KMS-11 (cell line): ENCODE measurements at regions not wholly inside any gene's neighbourhood (a gene's known extent, or its start where the extent isn't known, plus 50 kb on each side); places are given as distances from the start of the nearest gene placed in this dataset.

Experiments used
- H2AFZ ChIP-seq: fragments of 200-600 bp; sonication (generic); 2 replicates; pipeline ENCODE4 v1.6.1; 2016; ENCODE audit warnings: antibody characterized with exemption, mixed run types, low read depth
- H3K27ac ChIP-seq: fragments of 200-600 bp; sonication (generic); 2 replicates; pipeline ENCODE4 v1.6.1; 2016; ENCODE audit warnings: mild to moderate bottlenecking, mixed run types
- H3K27me3 ChIP-seq: fragments of 200-600 bp; sonication (generic); 2 replicates; pipeline ENCODE4 v1.6.1; 2017; ENCODE audit warnings: mild to moderate bottlenecking, low read depth, mixed run types, moderate library complexity; ENCODE audit not compliant: insufficient read depth
- H3K36me3 ChIP-seq: fragments of 200-600 bp; sonication (generic); 2 replicates; pipeline ENCODE4 v1.6.1; 2017; ENCODE audit warnings: mild to moderate bottlenecking, mixed run types; ENCODE audit not compliant: insufficient read depth
- H3K4me1 ChIP-seq: fragments of 200-600 bp; sonication (generic); 2 replicates; pipeline ENCODE4 v1.6.1; 2016; ENCODE audit warnings: mild to moderate bottlenecking, low read depth, mixed run types; ENCODE audit not compliant: poor library complexity, severe bottlenecking
- H3K4me2 ChIP-seq: fragments of 200-600 bp; sonication (generic); 2 replicates; pipeline ENCODE4 v1.7.0; 2016; ENCODE audit warnings: mild to moderate bottlenecking, mixed run types
- H3K4me3 ChIP-seq: fragments of 200-600 bp; sonication (generic); IDR thresholded peaks from 2 replicates; pipeline ENCODE4 v1.6.1; 2017; ENCODE audit warnings: low read depth, low read length, mixed read lengths; ENCODE audit not compliant: insufficient read depth
- H3K79me2 ChIP-seq: fragments of 200-600 bp; sonication (generic); 2 replicates; pipeline ENCODE4 v1.6.1; 2016; ENCODE audit warnings: low read depth, mixed run types; ENCODE audit not compliant: insufficient read depth
- H3K9ac ChIP-seq: fragments of 200-600 bp; sonication (generic); 2 replicates; pipeline ENCODE4 v1.6.1; 2016; ENCODE audit warnings: mild to moderate bottlenecking, mixed run types
- H4K20me1 ChIP-seq: fragments of 200-600 bp; sonication (generic); 2 replicates; pipeline ENCODE4 v1.6.1; 2016; ENCODE audit warnings: mild to moderate bottlenecking, mixed run types; ENCODE audit not compliant: insufficient read depth
- TF ChIP-seq, protein P1 (sequence below): fragments of 200-600 bp; sonication (generic); conservative IDR thresholded peaks from 2 replicates; pipeline ENCODE4 v1.6.1; 2017; ENCODE audit warnings: low read depth, mild to moderate bottlenecking, antibody characterized with exemption, low read length, moderate library complexity, mixed read lengths

DNA sequence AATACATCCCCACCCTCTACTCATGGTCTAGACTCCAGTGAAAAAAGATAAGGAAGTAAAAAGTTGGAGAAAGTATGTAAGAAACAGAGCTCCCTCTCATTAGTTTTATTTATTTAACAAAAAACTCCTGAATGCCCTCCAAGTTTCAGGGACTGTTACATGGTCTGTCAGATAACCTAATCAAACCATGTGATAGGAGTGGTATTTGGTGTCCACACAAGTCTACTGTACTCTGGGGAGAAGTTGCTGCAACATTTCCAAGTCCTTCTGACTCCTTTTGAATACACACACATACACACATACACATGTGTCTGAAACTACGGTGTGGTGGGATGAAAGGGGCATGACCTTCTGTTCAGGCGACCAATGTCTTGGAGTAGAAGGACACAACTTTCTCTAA lies 320.0 kb downstream of the ADGRG6 start:
- Histone ChIP-seq H3K9ac (no peak overlapping the region), H4K20me1 (no peaks in the 10 kb centered on the region), H3K27ac (no peak overlapping the region), H3K36me3 (no peaks in the 10 kb centered on the region), H3K27me3 (no peaks in the 10 kb centered on the region), H3K4me3 (no peak overlapping the region), H2AFZ (no peak overlapping the region), H3K79me2 (no peaks in the 10 kb centered on the region), H3K4me2 (no peak overlapping the region), H3K4me1 (no peaks in the 10 kb centered on the region)
- TF ChIP-seq, protein P1, sequence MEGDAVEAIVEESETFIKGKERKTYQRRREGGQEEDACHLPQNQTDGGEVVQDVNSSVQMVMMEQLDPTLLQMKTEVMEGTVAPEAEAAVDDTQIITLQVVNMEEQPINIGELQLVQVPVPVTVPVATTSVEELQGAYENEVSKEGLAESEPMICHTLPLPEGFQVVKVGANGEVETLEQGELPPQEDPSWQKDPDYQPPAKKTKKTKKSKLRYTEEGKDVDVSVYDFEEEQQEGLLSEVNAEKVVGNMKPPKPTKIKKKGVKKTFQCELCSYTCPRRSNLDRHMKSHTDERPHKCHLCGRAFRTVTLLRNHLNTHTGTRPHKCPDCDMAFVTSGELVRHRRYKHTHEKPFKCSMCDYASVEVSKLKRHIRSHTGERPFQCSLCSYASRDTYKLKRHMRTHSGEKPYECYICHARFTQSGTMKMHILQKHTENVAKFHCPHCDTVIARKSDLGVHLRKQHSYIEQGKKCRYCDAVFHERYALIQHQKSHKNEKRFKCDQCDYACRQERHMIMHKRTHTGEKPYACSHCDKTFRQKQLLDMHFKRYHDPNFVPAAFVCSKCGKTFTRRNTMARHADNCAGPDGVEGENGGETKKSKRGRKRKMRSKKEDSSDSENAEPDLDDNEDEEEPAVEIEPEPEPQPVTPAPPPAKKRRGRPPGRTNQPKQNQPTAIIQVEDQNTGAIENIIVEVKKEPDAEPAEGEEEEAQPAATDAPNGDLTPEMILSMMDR, result no peak

DNA sequence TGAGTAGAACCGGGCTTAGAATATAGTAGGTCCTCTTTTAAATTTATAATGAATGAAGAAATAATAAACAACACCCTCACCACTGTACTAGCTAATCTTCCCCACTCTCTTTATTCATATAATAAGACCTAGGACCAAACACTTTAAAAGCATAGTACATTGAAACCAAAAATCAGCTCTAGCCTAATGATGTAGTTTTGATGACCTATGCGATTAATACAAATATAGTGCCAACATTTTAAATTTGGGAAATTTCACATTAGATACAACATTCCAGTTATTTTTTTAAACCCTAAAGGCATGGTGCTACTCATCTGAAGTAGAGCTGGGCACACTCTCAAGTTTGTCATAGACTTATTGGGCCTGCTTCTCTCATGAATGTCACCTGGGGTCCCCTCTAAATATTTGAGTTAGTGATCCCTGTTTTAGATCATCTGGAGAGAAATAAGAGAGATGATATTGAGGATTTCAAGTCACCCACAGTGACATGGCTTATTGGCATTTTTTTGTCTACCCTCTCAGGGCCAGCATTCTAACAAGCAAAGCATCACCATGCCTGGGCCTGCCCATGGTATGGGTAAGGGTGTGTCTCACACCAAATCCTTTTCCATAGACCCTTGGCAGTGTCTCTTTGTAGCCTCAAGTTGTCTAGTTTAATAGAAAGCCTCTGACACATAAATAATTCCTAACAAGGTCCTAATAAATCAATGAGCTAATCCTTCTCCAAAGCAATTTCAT lies 319.8 kb downstream of the HIVEP2 start:
- Histone ChIP-seq H3K79me2 (no peaks in the 10 kb centered on the region), H2AFZ (no peak overlapping the region), H3K27me3 (no peaks in the 10 kb centered on the region), H3K4me1 (no peaks in the 10 kb centered on the region), H4K20me1 (no peaks in the 10 kb centered on the region), H3K36me3 (no peaks in the 10 kb centered on the region), H3K4me2 (no peak overlapping the region), H3K27ac (no peak overlapping the region), H3K4me3 (no peak overlapping the region), H3K9ac (no peak overlapping the region)
- TF ChIP-seq, protein P1, result no peak

DNA sequence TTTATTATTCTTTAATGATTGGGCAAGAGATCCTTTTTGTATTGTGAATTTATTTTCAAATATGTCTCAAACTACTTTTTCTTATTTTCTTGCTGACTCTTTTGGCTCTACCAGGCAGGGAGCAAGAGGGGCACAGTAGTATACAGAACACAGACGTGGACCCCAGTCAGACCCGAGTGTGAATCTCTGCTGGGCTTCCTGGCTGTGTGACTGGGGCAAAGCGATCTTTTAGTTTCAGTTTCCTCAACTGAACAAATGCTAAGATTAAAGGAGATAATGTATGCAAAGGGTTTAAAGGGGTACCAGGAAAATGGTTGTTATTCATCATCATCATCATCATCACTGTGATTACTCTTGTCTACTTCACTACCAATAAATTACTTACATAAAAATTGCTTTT lies 317.5 kb downstream of the HIVEP2 start:
- Histone ChIP-seq H3K79me2 (no peaks in the 10 kb centered on the region), H3K4me2 (no peak overlapping the region), H3K4me3 (no peak overlapping the region), H3K27ac (no peak overlapping the region), H4K20me1 (no peaks in the 10 kb centered on the region), H3K4me1 (no peaks in the 10 kb centered on the region), H3K27me3 (no peaks in the 10 kb centered on the region), H3K36me3 (no peaks in the 10 kb centered on the region), H2AFZ (no peak overlapping the region), H3K9ac (no peak overlapping the region)
- TF ChIP-seq, protein P1, result no peak

DNA sequence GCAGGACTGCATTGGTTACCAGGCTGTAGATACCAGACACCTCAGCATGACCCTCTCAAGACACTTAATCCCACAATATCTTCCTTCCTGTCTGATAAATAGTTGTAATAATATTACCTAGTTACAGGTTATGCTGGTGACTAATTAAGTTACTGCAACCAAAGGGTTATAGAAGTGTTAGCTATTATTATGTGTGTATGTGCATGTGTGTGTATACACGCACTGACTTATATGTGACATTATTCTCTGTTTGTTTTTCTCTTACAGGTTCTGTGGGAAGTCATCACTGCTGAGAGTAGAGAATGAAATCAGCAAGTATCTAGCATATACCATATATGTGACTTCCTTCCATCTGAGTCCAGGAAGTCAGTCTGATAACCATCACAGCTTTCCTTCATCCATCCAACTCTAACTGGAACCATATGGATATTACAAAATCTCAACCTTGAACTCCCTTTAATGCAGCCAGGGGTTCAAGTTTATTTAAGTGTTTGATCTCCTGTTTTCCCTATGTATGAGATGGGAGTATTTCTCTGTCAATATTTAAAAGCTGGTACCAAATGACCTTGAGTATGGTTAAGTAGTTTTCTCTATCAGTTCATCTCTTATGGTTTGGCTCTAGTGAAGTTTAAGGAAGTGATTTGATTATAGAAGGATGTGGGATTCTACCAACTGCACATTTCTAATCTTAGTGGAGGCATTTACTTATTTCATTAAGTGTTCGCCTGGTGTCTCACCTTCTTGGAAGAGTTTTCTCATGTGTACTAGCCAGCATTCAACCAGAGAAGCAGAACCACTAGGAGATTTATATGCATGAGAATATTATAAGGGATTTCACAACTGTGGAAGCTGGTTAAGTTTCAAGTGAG lies 313.2 kb downstream of the HIVEP2 start:
- Histone ChIP-seq H3K79me2 (no peaks in the 10 kb centered on the region), H2AFZ (no peak overlapping the region), H3K27ac (no peak overlapping the region), H3K4me2 (no peak overlapping the region), H3K4me3 (no peak overlapping the region), H3K27me3 (no peaks in the 10 kb centered on the region), H3K4me1 (no peaks in the 10 kb centered on the region), H3K36me3 (no peaks in the 10 kb centered on the region), H3K9ac (no peak overlapping the region), H4K20me1 (no peaks in the 10 kb centered on the region)
- TF ChIP-seq, protein P1, result no peak
